ENCODE measurements at regions not wholly inside any gene's neighbourhood (a gene's known extent, or its start where the extent isn't known, plus 50 kb on each side); places are given as distances from the start of the nearest gene placed in this dataset.

- Histone ChIP-seq H4K20me1 (ENCODE audit: insufficient read depth, low read length) (no peaks in the 10 kb centered on the region), H2BK15ac (ENCODE audit: low read depth, low read length) (no peak overlapping the region), H3K23ac (ENCODE audit: low read depth, low read length) (no peak overlapping the region), H3K9ac (ENCODE audit: low read depth, low read length) (no peak overlapping the region), H3K18ac (ENCODE audit: low read depth, low read length) (no peak overlapping the region), H3K56ac (ENCODE audit: extremely low read depth, insufficient read depth, low read length) (no peak overlapping the region), H3K9me3 (ENCODE audit: control insufficient read depth, insufficient read depth, low read length) (no peaks in the 10 kb centered on the region), H3K36me3 (ENCODE audit: control insufficient read depth, insufficient read depth, low read length) (no peaks in the 10 kb centered on the region), H4K8ac (ENCODE audit: low read depth in 2 of 2, low read length in 2 of 2) (no peak overlapping the region), H3K4ac (ENCODE audit: low read depth, low read length) (no peak overlapping the region), H2AFZ (replicated peaks; ENCODE audit: low read length, poor library complexity) (no peak overlapping the region), H3K27ac (ENCODE audit: insufficient read depth, low read length) (no peak overlapping the region), H3K4me3 (ENCODE audit: insufficient read depth, low read depth, low read length) (no peak overlapping the region), H3K27me3 (ENCODE audit: control insufficient read depth, insufficient read depth, low read length) (no peaks in the 10 kb centered on the region), H3K4me1 (ENCODE audit: control insufficient read depth, insufficient read depth, low read length) (no peaks in the 10 kb centered on the region), H3K14ac (replicated peaks; ENCODE audit: low read depth, low read length) (no peak overlapping the region), H3K4me2 (ENCODE audit: low read depth, low read length) (no peak overlapping the region), H2BK120ac (ENCODE audit: low read depth, low read length) (no peak overlapping the region), H2AK5ac (ENCODE audit: low read depth, low read length) (no peak overlapping the region), H2BK5ac (ENCODE audit: low read depth, low read length, poor library complexity, severe bottlenecking) (no peak overlapping the region), H2BK20ac (ENCODE audit: low read depth, low read length) (no peak overlapping the region), H3K9me1 (ENCODE audit: insufficient read depth, low read length) (no peaks in the 10 kb centered on the region), H2AK9ac (replicated peaks; ENCODE audit: low read depth, low read length, poor library complexity) (no peak overlapping the region), H4K91ac (ENCODE audit: insufficient read depth, low read depth, low read length) (no peak overlapping the region), H3K79me1 (ENCODE audit: low read depth in 1 of 2, low read length in 2 of 2) (no peaks in the 10 kb centered on the region), H4K5ac (ENCODE audit: low read depth, low read length) (no peak overlapping the region)
- BruUV-seq (replicated peaks): no TSS peak
- ChIA-PET POLR2A (ENCODE audit: unreplicated experiment) (no interaction called here), CTCF (no interaction called here)
- in situ Hi-C loops (cut with MboI; ENCODE audit: low sequenced_read_pairs) (no loop called here), dilution Hi-C loops (cut with HindIII; ENCODE audit: low sequenced_read_pairs, unreplicated experiment) (no loop called here), intact Hi-C loops (cut with micrococcal nuclease) (no loop called here)
- ATAC-seq (ENCODE audit: low read depth): no peak
- TF ChIP-seq RCOR1 (IDR thresholded peaks at IDR 0.05; ENCODE audit: insufficient replicate concordance, low read length): no peak
- TF ChIP-seq CEBPB (IDR thresholded peaks at IDR 0.05; ENCODE audit: low read depth, low read length): no peak
- TF ChIP-seq ELK1 (IDR thresholded peaks at IDR 0.05; ENCODE audit: borderline replicate concordance, low read depth, low read length): no peak
- no peak for TF ChIP-seq NFE2L2 (IDR thresholded peaks at IDR 0.05; ENCODE audit: low read depth, low read length)
- no peak for TF ChIP-seq SMC3 (IDR thresholded peaks at IDR 0.05; ENCODE audit: low read depth, low read length)
- no peak for TF ChIP-seq MAZ (IDR thresholded peaks at IDR 0.05; ENCODE audit: borderline replicate concordance, low read depth, low read length)
- TF ChIP-seq MAFK (IDR thresholded peaks at IDR 0.05; ENCODE audit: low read depth, low read length): no peak
- TF ChIP-seq CTCF (conservative IDR thresholded peaks at IDR 0.05; ENCODE audit: low read depth, low read length): no peak
- DNase-seq: no peak
- no CpG with 5 or more reads among the region's 3 CpGs for WGBS, 2 experiments (ENCODE audit: extremely low coverage in 2 of 2, insufficient read length in 1 of 2)
Observed at GRCh38 chr4:137090951-137091350, 441.3 kb downstream of the PCDH18 start.

Measured in IMR-90 (cell line).